IMR-90 (cell line): ENCODE measurements at regions not wholly inside any gene's neighbourhood (a gene's known extent, or its start where the extent isn't known, plus 50 kb on each side); places are given as distances from the start of the nearest gene placed in this dataset.

ENCODE experiments used
- ATAC-seq: fragments of 200-7000 bp; cut with Tn5 transposase; 2 replicates; pipeline ENCODE4 v1.9.1; 2020; ENCODE audit warnings: low read depth, mild to moderate bottlenecking, moderate library complexity
- BruUV-seq: library from RNA; stranded (reverse); fragments of 400-500 nt; replicated peaks from 2 replicates; lab custom pipeline; 2021; lab: Mats Ljungman, UMichigan
- CTCF ChIA-PET: fragments of 300-600 bp; formaldehyde crosslinking; extraction: SDS; loops from one replicate; lab custom pipeline; 2021; ENCODE audit warnings: antibody characterized with exemption; lab: Yijun Ruan, JAX
- POLR2A ChIA-PET: fragments of 300-600 bp; sonication (Branson Sonifier 250); formaldehyde crosslinking; loops from one replicate; lab custom pipeline; 2022; ENCODE audit warnings: antibody characterized with exemption; ENCODE audit not compliant: unreplicated experiment; lab: Charles Lee
- DNase-seq: peaks from one replicate; pipeline ENCODE4 v3.0.0; 2013
- H2AFZ ChIP-seq: replicated peaks from 2 replicates; pipeline ENCODE3; 2013; ENCODE audit warnings: low read length, mild to moderate bottlenecking; ENCODE audit not compliant: poor library complexity
- H2AK5ac ChIP-seq: 2 replicates; pipeline ENCODE4 v1.6.1; 2013; ENCODE audit warnings: low read depth, low read length, inconsistent platforms
- H2AK9ac ChIP-seq: replicated peaks from 2 replicates; pipeline ENCODE3; 2013; ENCODE audit warnings: mild to moderate bottlenecking, low read depth, low read length, moderate library complexity; ENCODE audit not compliant: poor library complexity
- H2BK120ac ChIP-seq: 2 replicates; pipeline ENCODE4 v1.6.1; 2013; ENCODE audit warnings: low read depth, low read length, inconsistent platforms
- H2BK15ac ChIP-seq: 3 replicates; pipeline ENCODE4 v1.6.1; 2013; ENCODE audit warnings: low read depth, low read length, inconsistent platforms
- H2BK20ac ChIP-seq: 2 replicates; pipeline ENCODE4 v1.6.1; 2013; ENCODE audit warnings: low read depth, mild to moderate bottlenecking, inconsistent platforms, low read length, moderate library complexity
- H2BK5ac ChIP-seq: 2 replicates; pipeline ENCODE4 v1.6.1; 2013; ENCODE audit warnings: mild to moderate bottlenecking, low read depth, low read length, inconsistent platforms; ENCODE audit not compliant: poor library complexity, severe bottlenecking
- H3K14ac ChIP-seq: replicated peaks from 2 replicates; pipeline ENCODE4 v1.6.1; 2013; ENCODE audit warnings: low read depth, low read length, inconsistent platforms
- H3K18ac ChIP-seq: 2 replicates; pipeline ENCODE4 v1.6.1; 2013; ENCODE audit warnings: low read depth, low read length, control low read depth
- H3K23ac ChIP-seq: 2 replicates; pipeline ENCODE4 v1.6.1; 2013; ENCODE audit warnings: low read depth, low read length, inconsistent platforms
- H3K27ac ChIP-seq: 2 replicates; pipeline ENCODE4 v1.5.1; 2013; ENCODE audit warnings: mild to moderate bottlenecking, control low read depth, low read length; ENCODE audit not compliant: insufficient read depth
- H3K27me3 ChIP-seq: 2 replicates; pipeline ENCODE4 v1.6.1; 2013; ENCODE audit warnings: low read length; ENCODE audit not compliant: control insufficient read depth, insufficient read depth
- H3K36me3 ChIP-seq: 2 replicates; pipeline ENCODE4 v1.6.1; 2013; ENCODE audit warnings: low read length, mixed read lengths; ENCODE audit not compliant: control insufficient read depth, insufficient read depth
- H3K4ac ChIP-seq: 2 replicates; pipeline ENCODE4 v1.6.1; 2013; ENCODE audit warnings: low read depth, low read length, inconsistent platforms
- H3K4me1 ChIP-seq: 2 replicates; pipeline ENCODE4 v1.6.1; 2013; ENCODE audit warnings: low read length, mixed read lengths; ENCODE audit not compliant: control insufficient read depth, insufficient read depth
- H3K4me2 ChIP-seq: 2 replicates; pipeline ENCODE4 v1.6.1; 2013; ENCODE audit warnings: low read depth, mild to moderate bottlenecking, control low read depth, low read length, moderate library complexity
- H3K4me3 ChIP-seq: 2 replicates; pipeline ENCODE4 v1.5.1; 2013; ENCODE audit warnings: low read depth, mild to moderate bottlenecking, control low read depth, low read length, moderate library complexity; ENCODE audit not compliant: insufficient read depth
- H3K56ac ChIP-seq: 2 replicates; pipeline ENCODE4 v1.6.1; 2013; ENCODE audit warnings: low read length, inconsistent platforms; ENCODE audit not compliant: insufficient read depth; ENCODE audit errors: extremely low read depth
- H3K79me1 ChIP-seq, 2 experiments: 2 replicates each; pipeline ENCODE4 v1.6.1; 2013; ENCODE audit warnings: low read length in 2 of 2, inconsistent platforms in 1 of 2, low read depth in 1 of 2
- H3K9ac ChIP-seq: 2 replicates; pipeline ENCODE4 v1.6.1; 2013; ENCODE audit warnings: low read depth, low read length, control low read depth
- H3K9me1 ChIP-seq: 2 replicates; pipeline ENCODE4 v1.6.1; 2013; ENCODE audit warnings: low read length, inconsistent platforms; ENCODE audit not compliant: insufficient read depth
- H3K9me3 ChIP-seq: 2 replicates; pipeline ENCODE4 v1.6.1; 2013; ENCODE audit warnings: low read length; ENCODE audit not compliant: control insufficient read depth, insufficient read depth
- H4K20me1 ChIP-seq: 2 replicates; pipeline ENCODE4 v1.6.1; 2013; ENCODE audit warnings: low read length, inconsistent platforms; ENCODE audit not compliant: insufficient read depth
- H4K5ac ChIP-seq: 2 replicates; pipeline ENCODE4 v1.6.1; 2013; ENCODE audit warnings: mild to moderate bottlenecking, low read depth, low read length, control low read depth
- H4K8ac ChIP-seq, 2 experiments: 2 replicates each; pipeline ENCODE4 v1.6.1; 2013; ENCODE audit warnings: low read depth in 2 of 2, low read length in 2 of 2, control low read depth in 1 of 2, inconsistent platforms in 1 of 2
- H4K91ac ChIP-seq: 2 replicates; pipeline ENCODE4 v1.6.1; 2013; ENCODE audit warnings: low read depth, low read length, inconsistent platforms; ENCODE audit not compliant: insufficient read depth
- CEBPB ChIP-seq: IDR thresholded peaks from 2 replicates; pipeline ENCODE4 v1.6.1; 2012; ENCODE audit warnings: low read depth, low read length, improper control_type of control experiment
- MAZ ChIP-seq: IDR thresholded peaks from 2 replicates; pipeline ENCODE4 v1.6.1; 2012; ENCODE audit warnings: low read depth, mild to moderate bottlenecking, low read length, improper control_type of control experiment, moderate library complexity, borderline replicate concordance
- POLR2A ChIP-seq: IDR thresholded peaks from 2 replicates; pipeline ENCODE4 v1.6.1; 2012; ENCODE audit warnings: mild to moderate bottlenecking, low read depth, low read length
- RCOR1 ChIP-seq: IDR thresholded peaks from 2 replicates; pipeline ENCODE4 v1.6.1; 2012; ENCODE audit warnings: mild to moderate bottlenecking, low read length, improper control_type of control experiment; ENCODE audit not compliant: insufficient replicate concordance
- dilution Hi-C: fragments of 300-500 bp; cut with HindIII; formaldehyde crosslinking; loops from one replicate; pipeline ENCODE4 v1.14.3; 2018; ENCODE audit warnings: low sequenced_read_pairs; ENCODE audit not compliant: unreplicated experiment
- in situ Hi-C: fragments of 300-500 bp; cut with MboI; formaldehyde crosslinking; loops from 3 replicates; pipeline ENCODE4 v1.14.3; 2019; ENCODE audit warnings: low sequenced_read_pairs, inconsistent platforms, mixed read lengths
- intact Hi-C: fragments of 100-400 bp; cut with micrococcal nuclease; formaldehyde crosslinking; loops from 2 replicates; pipeline ENCODE4 v1.10.0; 2022

DNA sequence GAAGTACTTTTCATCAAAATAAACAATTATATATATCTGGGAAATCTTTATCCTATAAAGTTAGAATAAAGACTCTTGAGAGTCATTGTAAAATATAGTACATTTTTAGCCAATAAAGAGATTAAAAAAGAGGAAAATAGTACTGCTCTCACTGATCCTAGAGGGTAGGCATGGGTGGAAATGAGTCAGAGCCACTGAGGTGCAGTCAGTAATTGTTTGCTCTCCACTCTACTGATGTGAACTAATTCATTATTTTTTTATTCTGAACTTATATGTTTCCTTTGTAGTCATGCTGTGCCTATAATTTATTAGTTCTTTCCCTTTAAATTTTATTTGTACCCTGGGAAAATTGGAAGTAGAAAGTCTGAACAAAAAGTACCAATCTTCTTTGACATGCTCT, 1359.4 kb upstream of the GJE1 start:
- Histone ChIP-seq H4K20me1 (no peaks in the 10 kb centered on the region), H2BK20ac (no peak overlapping the region), H3K27me3 (no peaks in the 10 kb centered on the region), H3K14ac (no peak overlapping the region), H3K36me3 (no peaks in the 10 kb centered on the region), H3K4ac (no peak overlapping the region), H2BK120ac (no peak overlapping the region; the same call in 1 of the 2 replicates), H3K79me1 (no peaks in the 10 kb centered on the region), H3K9me1 (no peaks in the 10 kb centered on the region), H3K9me3 (peaks cover 4% of the 10 kb centered on the region), H3K23ac (no peak overlapping the region), H2BK5ac (no peak overlapping the region), H2AK9ac (no peak overlapping the region), H3K9ac (no peak overlapping the region), H2AK5ac (no peak overlapping the region), H3K4me3 (no peak overlapping the region), H4K91ac (no peak overlapping the region), H3K4me2 (no peak overlapping the region), H3K18ac (no peak overlapping the region), H4K8ac (no peak overlapping the region), H3K27ac (no peak overlapping the region), H3K4me1 (peaks cover 2% of the 10 kb centered on the region; the same call in 1 of the 2 replicates), H3K56ac (no peak overlapping the region), H2BK15ac (no peak overlapping the region), H4K5ac (no peak overlapping the region), H2AFZ (no peak overlapping the region)
- CTCF ChIA-PET = no interaction called here
- in situ Hi-C loops (no loop called here), intact Hi-C loops (no loop called here), dilution Hi-C loops (no loop called here)
- TF ChIP-seq RCOR1 (no peak), MAZ (no peak), CEBPB (no peak), POLR2A (no peak)
- ATAC-seq = no peak
- no peak for DNase-seq
- POLR2A ChIA-PET = no interaction called here
- BruUV-seq = no TSS peak
